ENCODE measurements at regions not wholly inside any gene's neighbourhood (a gene's known extent, or its start where the extent isn't known, plus 50 kb on each side); places are given as distances from the start of the nearest gene placed in this dataset.

DNA sequence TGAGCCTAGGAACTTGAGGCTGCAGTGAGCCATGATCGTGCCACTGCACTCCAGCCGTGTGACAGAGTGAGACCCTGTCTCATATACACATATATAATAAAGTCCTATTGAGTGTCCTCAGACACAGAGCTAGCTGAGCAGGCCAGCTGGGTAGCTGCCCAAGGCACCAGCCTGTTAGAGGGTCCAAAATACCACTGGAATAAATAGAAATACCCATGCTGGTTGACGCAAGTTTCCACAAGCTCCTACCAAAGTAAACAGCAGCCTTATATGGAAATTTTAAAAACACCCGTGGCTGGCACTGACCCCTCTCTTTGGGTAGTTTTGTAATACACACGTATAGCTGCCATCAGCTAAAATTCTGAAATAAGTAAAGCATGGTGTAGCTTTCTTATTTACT is 348.6 kb downstream of the BCOR start:
- DNase-seq (ENCODE audit: low read depth) = no peak
- no peak overlapping the region for H3K4me3 ChIP-seq (ENCODE audit: low read depth, low read length)
- TF ChIP-seq, protein P1, sequence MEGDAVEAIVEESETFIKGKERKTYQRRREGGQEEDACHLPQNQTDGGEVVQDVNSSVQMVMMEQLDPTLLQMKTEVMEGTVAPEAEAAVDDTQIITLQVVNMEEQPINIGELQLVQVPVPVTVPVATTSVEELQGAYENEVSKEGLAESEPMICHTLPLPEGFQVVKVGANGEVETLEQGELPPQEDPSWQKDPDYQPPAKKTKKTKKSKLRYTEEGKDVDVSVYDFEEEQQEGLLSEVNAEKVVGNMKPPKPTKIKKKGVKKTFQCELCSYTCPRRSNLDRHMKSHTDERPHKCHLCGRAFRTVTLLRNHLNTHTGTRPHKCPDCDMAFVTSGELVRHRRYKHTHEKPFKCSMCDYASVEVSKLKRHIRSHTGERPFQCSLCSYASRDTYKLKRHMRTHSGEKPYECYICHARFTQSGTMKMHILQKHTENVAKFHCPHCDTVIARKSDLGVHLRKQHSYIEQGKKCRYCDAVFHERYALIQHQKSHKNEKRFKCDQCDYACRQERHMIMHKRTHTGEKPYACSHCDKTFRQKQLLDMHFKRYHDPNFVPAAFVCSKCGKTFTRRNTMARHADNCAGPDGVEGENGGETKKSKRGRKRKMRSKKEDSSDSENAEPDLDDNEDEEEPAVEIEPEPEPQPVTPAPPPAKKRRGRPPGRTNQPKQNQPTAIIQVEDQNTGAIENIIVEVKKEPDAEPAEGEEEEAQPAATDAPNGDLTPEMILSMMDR (conservative IDR thresholded peaks at IDR 0.05; ENCODE audit: low read depth, low read length) = no peak

- TF ChIP-seq, protein P1 (conservative IDR thresholded peaks at IDR 0.05; ENCODE audit: low read depth, low read length) = no peak
- H3K4me3 ChIP-seq (ENCODE audit: low read depth, low read length) = no peak overlapping the region
- DNase-seq (ENCODE audit: low read depth) = no peak
These were observed 348.0 kb downstream of the BCOR start for GRCh38 chrX:39749728-39750127.

GRCh38 chrX:39750256-39750790 is 347.4 kb downstream of the BCOR start:
- DNase-seq (ENCODE audit: low read depth) = no peak
- TF ChIP-seq, protein P1 (conservative IDR thresholded peaks at IDR 0.05; ENCODE audit: low read depth, low read length) = no peak

GRCh38 chrX:39750848-39751247 is 346.9 kb downstream of the BCOR start:
- TF ChIP-seq, protein P1 (conservative IDR thresholded peaks at IDR 0.05; ENCODE audit: low read depth, low read length) = no peak
- no peak overlapping the region for H3K4me3 ChIP-seq (ENCODE audit: low read depth, low read length)
- DNase-seq (ENCODE audit: low read depth) = no peak

More at GRCh38 chrX:39750256-39750790, 347.4 kb downstream of the BCOR start:
- no peak overlapping the region for H3K4me3 ChIP-seq (ENCODE audit: low read depth, low read length)

- H3K4me3 ChIP-seq (ENCODE audit: low read depth, low read length) = no peak overlapping the region
- DNase-seq (ENCODE audit: low read depth) = no peak
- TF ChIP-seq, protein P1 (conservative IDR thresholded peaks at IDR 0.05; ENCODE audit: low read depth, low read length) = no peak
These were observed 344.9 kb downstream of the BCOR start for GRCh38 chrX:39752815-39753214.

- peak; percentile 57 for DNase-seq (ENCODE audit: low read depth)
- no peak overlapping the region for H3K4me3 ChIP-seq (ENCODE audit: low read depth, low read length)
- TF ChIP-seq, protein P1 (conservative IDR thresholded peaks at IDR 0.05; ENCODE audit: low read depth, low read length) = no peak
These were observed 344.3 kb downstream of the BCOR start for GRCh38 chrX:39753293-39753996.

Measured in choroid plexus epithelial cell (primary cell).